GM12892 (cell line): ENCODE measurements at regions not wholly inside any gene's neighbourhood (a gene's known extent, or its start where the extent isn't known, plus 50 kb on each side); places are given as distances from the start of the nearest gene placed in this dataset.

Experiments
- POLR2A ChIP-seq: IDR thresholded peaks from 2 replicates; pipeline ENCODE4 v1.6.1; 2011; ENCODE audit warnings: low read depth, low read length, control low read depth
- TAF1 ChIP-seq: IDR thresholded peaks from 2 replicates; pipeline ENCODE4 v1.6.1; 2011; ENCODE audit warnings: low read depth, mild to moderate bottlenecking, control low read depth, low read length, borderline replicate concordance

DNA sequence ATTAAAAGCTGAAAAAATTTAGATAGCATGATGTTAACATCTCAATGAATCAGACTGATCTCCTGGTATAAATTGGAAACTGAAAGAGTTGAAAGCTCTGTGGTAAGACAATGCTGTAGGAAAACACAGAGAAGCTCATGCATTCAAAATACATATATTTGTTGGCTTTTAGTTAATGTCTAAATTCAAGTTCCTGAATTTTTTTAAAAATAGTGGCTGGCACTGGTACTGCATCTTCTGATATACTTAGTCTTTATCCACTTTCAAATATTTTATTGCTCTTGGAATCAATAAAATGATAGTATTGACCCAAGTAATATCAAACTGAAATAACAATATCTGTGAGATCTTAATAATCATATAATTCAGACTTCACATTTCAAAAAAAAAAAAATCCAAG, 151.4 kb upstream of the FIGN start:
- no peak for TF ChIP-seq POLR2A
- no peak for TF ChIP-seq TAF1
